Pancreas (tissue), 10 donors: ENCODE measurements at regions not wholly inside any gene's neighbourhood (a gene's known extent, or its start where the extent isn't known, plus 50 kb on each side); places are given as distances from the start of the nearest gene placed in this dataset.
"Not testable (repeated sequence)": the region's sequence is repeated elsewhere in the genome, so short reads cannot be mapped to it uniquely, and the experiment has no call there.

Experiments used
- ATAC-seq, 4 donors: fragments of 200-7000 bp; cut with Tn5 transposase; one replicate each; pipeline versions ENCODE4 v1.8.0 to v1.9.1; 2020; ENCODE audit warnings: mild to moderate bottlenecking in 4 of 4, moderate library complexity in 4 of 4
- DNase-seq, 6 donors: peaks; one replicate each; pipeline ENCODE4 v3.0.0-alpha.2; 2020
- FAIRE-seq: peaks from 2 replicates; lab custom pipeline; 2012; peaks lifted over from hg19 to GRCh38; lab: Jason Lieb, UNC
- H3K27ac ChIP-seq, 4 donors: fragments of 200-600 bp; sonication (generic); 1 replicate in 3 of 4; 2 replicates in 1 of 4; pipeline versions ENCODE4 v1.5.0 to v1.8.0; 2020
- H3K27me3 ChIP-seq, 4 donors: fragments of 200-600 bp; one replicate each; pipeline ENCODE4 v1.8.0; 2021
- H3K36me3 ChIP-seq, 3 donors: fragments of 200-600 bp; sonication (generic) in 1 of 3; one replicate each; pipeline versions ENCODE4 v1.5.0 to v1.8.0; 2020 to 2021
- H3K4me1 ChIP-seq, 3 donors: fragments of 200-600 bp; one replicate each; pipeline ENCODE4 v1.8.0; 2021
- H3K4me3 ChIP-seq, 4 donors: fragments of 200-600 bp; sonication (generic) in 2 of 4; one replicate each; pipeline versions ENCODE4 v1.5.0 to v1.8.0; 2020 to 2021
- H3K9me3 ChIP-seq, 4 donors: fragments of 200-600 bp; one replicate each; pipeline ENCODE4 v1.8.0; 2021
- CTCF ChIP-seq, 4 donors: fragments of 200-600 bp; sonication (generic) in 3 of 4; IDR thresholded peaks; one replicate each; pipeline versions ENCODE4 v1.5.0 to v1.8.0; 2021; ENCODE audit warnings: antibody characterized with exemption in 4 of 4
- WGBS, 2 donors: extraction: QIAGEN DNeasy Blood & Tissue Kit; methylation state at CpG; one replicate each; pipeline ENCODE4 v1.1.7; 2013; 5-methylcytosine and 5-hydroxymethylcytosine counted together
- intact Hi-C, 3 donors: fragments of 100-400 bp; cut with DNase I; formaldehyde crosslinking; loops; one replicate each; pipeline versions ENCODE4 v1.11.1 to v1.14.2; 2022
- donor health status: healthy with polysubstance abuse.
- donor health status: DM: no; HTN: no; CAD: no; lungs with moderate emphysema.
- donor health status: DM: no; HTN: no; CAD: no.
- donor health status: control.
- donor health status: control.
- donor health status: Bipolar disorder and iron deficiency.
- donor health status: DM: yes; HTN: yes; CAD: no.
- donor health status: DM: no; HTN: no; CAD: no.
- donor health status: DM: no; HTN: no; CAD: no.
- donor health status: DM: yes; HTN: yes; CAD: no.

DNA sequence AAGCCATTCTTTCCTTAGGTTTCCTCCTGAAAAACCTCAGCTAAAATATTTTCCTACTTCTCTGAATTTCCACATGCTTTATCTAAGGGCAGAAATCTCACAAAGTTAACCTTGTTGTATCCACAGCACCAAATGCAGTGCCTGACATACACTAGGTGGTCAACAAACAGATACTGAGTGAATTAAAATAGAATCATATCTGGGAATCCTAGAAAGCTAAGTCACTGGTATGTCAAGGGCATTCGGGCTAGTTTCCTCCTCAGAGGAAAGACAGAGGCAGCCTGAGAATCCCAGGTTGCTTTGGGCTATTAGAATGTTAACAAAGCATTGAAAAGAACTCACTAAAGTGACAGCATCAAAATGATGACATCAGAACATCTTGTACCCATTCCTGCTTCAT lies 132.7 kb upstream of the F13A1 start:
- intact Hi-C loops: no loop called here
- DNase-seq: no peak
- ATAC-seq: no peak
- 29 to 30% methylated on average over 1 of the region's 1 CpG for WGBS, 2 donors
- Histone ChIP-seq H3K4me3 (no peak overlapping the region), H3K4me1 (no peaks in the 10 kb centered on the region), H3K36me3 (no peaks in the 10 kb centered on the region), H3K27ac (no peak overlapping the region), H3K9me3 (no peaks in the 10 kb centered on the region), H3K27me3 (no peaks in the 10 kb centered on the region)
- no peak for TF ChIP-seq CTCF (IDR thresholded peaks at IDR 0.05)
- no peak for FAIRE-seq

GRCh38 chr6:6455272-6455671 lies 133.2 kb upstream of the LY86 start:
- H3K36me3 ChIP-seq: no peaks in the 10 kb centered on the region
- intact Hi-C loops: no loop called here
- WGBS, 2 donors: 63 to 77% methylated on average over 2 of the region's 2 CpGs
- FAIRE-seq (no peak), ATAC-seq (no peak), DNase-seq (no peak)
- no peaks in the 10 kb centered on the region for H3K27me3 ChIP-seq
- no peaks in the 10 kb centered on the region for H3K4me1 ChIP-seq
- H3K9me3 ChIP-seq: no peaks in the 10 kb centered on the region
- TF ChIP-seq CTCF (IDR thresholded peaks at IDR 0.05): no peak
- no peak overlapping the region for H3K27ac ChIP-seq
- no peak overlapping the region for H3K4me3 ChIP-seq

GRCh38 chr6:6458172-6458571 lies 130.3 kb upstream of the LY86 start:
- Histone ChIP-seq H3K9me3 (no peaks in the 10 kb centered on the region), H3K27ac (no peak overlapping the region), H3K27me3 (no peaks in the 10 kb centered on the region), H3K4me1 (no peaks in the 10 kb centered on the region), H3K36me3 (no peaks in the 10 kb centered on the region), H3K4me3 (no peak overlapping the region)
- DNase-seq (no peak), FAIRE-seq (no peak), ATAC-seq (no peak)
- intact Hi-C loops: no loop called here
- TF ChIP-seq CTCF (IDR thresholded peaks at IDR 0.05): no peak
- WGBS, 2 donors: 57 to 65% methylated on average over 2 of the region's 2 CpGs

- FAIRE-seq, H3K27ac ChIP-seq, DNase-seq, H3K36me3 ChIP-seq, ATAC-seq, H3K4me3 ChIP-seq, H3K4me1 ChIP-seq, intact Hi-C loops, H3K27me3 ChIP-seq, H3K9me3 ChIP-seq: not testable (repeated sequence)
- WGBS, 2 donors: 59 to 72% methylated on average over 4 of the region's 4 CpGs
Observed at GRCh38 chr6:6459963-6460362, 128.6 kb upstream of the LY86 start.

GRCh38 chr6:6460416-6460815 lies 128.1 kb upstream of the LY86 start:
- 65 to 72% methylated on average over 2 of the region's 2 CpGs for WGBS, 2 donors
- no peak for ATAC-seq
- TF ChIP-seq CTCF (IDR thresholded peaks at IDR 0.05): no peak
- Histone ChIP-seq H3K36me3 (no peaks in the 10 kb centered on the region), H3K27me3 (no peaks in the 10 kb centered on the region), H3K4me3 (no peak overlapping the region), H3K4me1 (no peaks in the 10 kb centered on the region), H3K9me3 (no peaks in the 10 kb centered on the region), H3K27ac (no peak overlapping the region)
- intact Hi-C loops: no loop called here
- no peak for FAIRE-seq
- DNase-seq: no peak

GRCh38 chr6:6461138-6461537 lies 127.4 kb upstream of the LY86 start:
- WGBS, 2 donors: 65 to 73% methylated on average over 4 of the region's 4 CpGs
- Histone ChIP-seq H3K27me3 (no peaks in the 10 kb centered on the region), H3K4me3 (no peak overlapping the region), H3K36me3 (no peaks in the 10 kb centered on the region), H3K27ac (no peak overlapping the region), H3K4me1 (no peaks in the 10 kb centered on the region), H3K9me3 (no peaks in the 10 kb centered on the region)
- TF ChIP-seq CTCF (IDR thresholded peaks at IDR 0.05): no peak
- intact Hi-C loops: no loop called here
- DNase-seq: no peak
- FAIRE-seq: no peak
- ATAC-seq: no peak
